ENCODE measurements at regions not wholly inside any gene's neighbourhood (a gene's known extent, or its start where the extent isn't known, plus 50 kb on each side); places are given as distances from the start of the nearest gene placed in this dataset.

DNA sequence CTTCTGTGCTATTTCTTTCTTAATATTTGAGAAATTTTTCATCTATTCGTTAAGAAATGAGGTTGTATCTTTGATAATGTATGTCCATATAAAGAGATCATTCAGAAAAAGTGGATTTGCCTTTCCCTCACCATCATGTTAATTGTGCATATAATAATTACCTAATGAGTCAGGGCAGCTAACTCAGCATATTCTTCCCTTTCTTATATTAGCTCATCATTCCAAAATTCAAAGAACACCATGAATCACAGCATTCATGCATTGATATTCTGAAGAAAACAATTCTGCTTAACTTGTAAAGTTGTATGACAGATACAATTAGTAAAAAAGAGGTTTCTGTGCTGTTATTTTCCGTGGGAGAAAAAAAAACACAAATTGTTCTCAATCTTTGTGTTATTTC is 630.6 kb downstream of the TLE1 start:
- TF ChIP-seq, protein P1, sequence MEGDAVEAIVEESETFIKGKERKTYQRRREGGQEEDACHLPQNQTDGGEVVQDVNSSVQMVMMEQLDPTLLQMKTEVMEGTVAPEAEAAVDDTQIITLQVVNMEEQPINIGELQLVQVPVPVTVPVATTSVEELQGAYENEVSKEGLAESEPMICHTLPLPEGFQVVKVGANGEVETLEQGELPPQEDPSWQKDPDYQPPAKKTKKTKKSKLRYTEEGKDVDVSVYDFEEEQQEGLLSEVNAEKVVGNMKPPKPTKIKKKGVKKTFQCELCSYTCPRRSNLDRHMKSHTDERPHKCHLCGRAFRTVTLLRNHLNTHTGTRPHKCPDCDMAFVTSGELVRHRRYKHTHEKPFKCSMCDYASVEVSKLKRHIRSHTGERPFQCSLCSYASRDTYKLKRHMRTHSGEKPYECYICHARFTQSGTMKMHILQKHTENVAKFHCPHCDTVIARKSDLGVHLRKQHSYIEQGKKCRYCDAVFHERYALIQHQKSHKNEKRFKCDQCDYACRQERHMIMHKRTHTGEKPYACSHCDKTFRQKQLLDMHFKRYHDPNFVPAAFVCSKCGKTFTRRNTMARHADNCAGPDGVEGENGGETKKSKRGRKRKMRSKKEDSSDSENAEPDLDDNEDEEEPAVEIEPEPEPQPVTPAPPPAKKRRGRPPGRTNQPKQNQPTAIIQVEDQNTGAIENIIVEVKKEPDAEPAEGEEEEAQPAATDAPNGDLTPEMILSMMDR (IDR thresholded peaks at IDR 0.05) = no peak
- TF ChIP-seq EP300 (IDR thresholded peaks at IDR 0.05) = no peak
- no peak for TF ChIP-seq POLR2AphosphoS5 (IDR thresholded peaks at IDR 0.05)
- TF ChIP-seq POLR2A (IDR thresholded peaks at IDR 0.05) = no peak
